K562 (cell line): ENCODE measurements at regions not wholly inside any gene's neighbourhood (a gene's known extent, or its start where the extent isn't known, plus 50 kb on each side); places are given as distances from the start of the nearest gene placed in this dataset.

Experiments
- ATAC-seq: fragments of 200-7000 bp; cut with Tn5 transposase; 3 replicates; pipeline ENCODE4 v1.9.1; 2020; ENCODE audit warnings: moderate library complexity
- BruUV-seq: library from RNA; stranded (reverse); fragments of 400-500 nt; replicated peaks from 2 replicates; lab custom pipeline; 2021; lab: Mats Ljungman, UMichigan
- CTCF ChIA-PET: fragments of 300-600 bp; formaldehyde crosslinking; extraction: SDS; loops from one replicate; lab custom pipeline; 2021; ENCODE audit warnings: low intra/inter-chr PET ratio; lab: Yijun Ruan, JAX
- POLR2A ChIA-PET: fragments of 300-600, 350-650 bp; sonication (Branson Sonifier 250); formaldehyde crosslinking; extraction: SDS; loops from one replicate; lab custom pipeline; 2021; ENCODE audit warnings: antibody characterized with exemption, inconsistent platforms; lab: Yijun Ruan, JAX
- DNase-seq, 4 experiments: peaks; one replicate each; pipeline versions ENCODE4 v3.0.0 to v3.0.0-alpha.2; 2011 to 2018; ENCODE audit warnings: low spot score in 3 of 4, mixed read lengths in 3 of 4; ENCODE audit errors: extremely low read depth in 1 of 4
- FAIRE-seq: peaks from 2 replicates; lab custom pipeline; 2011; peaks lifted over from hg19 to GRCh38; lab: Jason Lieb, UNC
- H2AFZ ChIP-seq: 2 replicates; pipeline ENCODE4 v1.6.0; 2011; ENCODE audit warnings: low read depth, low read length, control low read depth, inconsistent platforms
- H3K27ac ChIP-seq: fragments of 200-600 bp; 3 replicates; pipeline ENCODE4 v1.8.0; 2011; ENCODE audit warnings: low read depth, mild to moderate bottlenecking, control low read depth, inconsistent platforms, low read length, moderate library complexity, mixed read lengths; ENCODE audit errors: extremely low read depth
- H3K27me3 ChIP-seq, 2 experiments: fragments of 300-600 bp in 1 of 2; 2 replicates in 1 of 2; 3 replicates in 1 of 2; pipeline versions ENCODE4 v1.6.0 to v1.8.0; 2011; ENCODE audit warnings: inconsistent platforms in 2 of 2, low read length in 2 of 2, mild to moderate bottlenecking in 1 of 2, mixed read lengths in 1 of 2, moderate library complexity in 1 of 2; ENCODE audit not compliant: control insufficient read depth in 2 of 2, insufficient read depth in 2 of 2
- H3K36me3 ChIP-seq: fragments of 300-600 bp; 3 replicates; pipeline ENCODE4 v1.8.0; 2011; ENCODE audit warnings: mild to moderate bottlenecking, low read length, inconsistent platforms; ENCODE audit not compliant: control insufficient read depth, insufficient read depth
- H3K4me1 ChIP-seq, 2 experiments: fragments of 200-600 bp in 1 of 2; replicated peaks in 1 of 2; 2 replicates in 1 of 2; 3 replicates in 1 of 2; pipeline versions ENCODE4 v1.5.1 to v1.8.0; 2011; ENCODE audit warnings: inconsistent platforms in 2 of 2, low read length in 2 of 2, mild to moderate bottlenecking in 1 of 2, mixed read lengths in 1 of 2, moderate library complexity in 1 of 2; ENCODE audit not compliant: control insufficient read depth in 2 of 2, insufficient read depth in 2 of 2
- H3K4me2 ChIP-seq: 2 replicates; pipeline ENCODE4 v1.6.1; 2011; ENCODE audit warnings: low read length, control low read depth, inconsistent platforms, mixed read lengths; ENCODE audit not compliant: insufficient read depth
- H3K4me3 ChIP-seq: fragments of 200-600 bp; sonication (generic), shearing (Covaris generic); 2 replicates; pipeline ENCODE4 v1.5.1; 2016; ENCODE audit warnings: control low read depth, inconsistent platforms
- H3K79me2 ChIP-seq: fragments of 200-600 bp; 3 replicates; pipeline ENCODE4 v1.8.0; 2011; ENCODE audit warnings: low read length, inconsistent platforms; ENCODE audit not compliant: control insufficient read depth, insufficient read depth
- H3K9ac ChIP-seq, 2 experiments: 2 replicates each; pipeline versions ENCODE4 v1.6.0 to v1.6.1; 2011; ENCODE audit warnings: low read depth in 2 of 2, low read length in 2 of 2, control low read depth in 1 of 2, inconsistent platforms in 1 of 2, mild to moderate bottlenecking in 1 of 2, mixed read lengths in 1 of 2; ENCODE audit not compliant: insufficient read depth in 1 of 2
- H3K9me1 ChIP-seq: one replicate; pipeline ENCODE4 v1.6.0; 2011; ENCODE audit warnings: inconsistent platforms, mild to moderate bottlenecking, low read length, moderate library complexity; ENCODE audit not compliant: control insufficient read depth, insufficient read depth
- H3K9me3 ChIP-seq: replicated peaks from 2 replicates; pipeline ENCODE4 v1.5.1; 2011; ENCODE audit warnings: low read depth, low read length, inconsistent platforms; ENCODE audit not compliant: control insufficient read depth, insufficient read depth
- H4K20me1 ChIP-seq: replicated peaks from 2 replicates; pipeline ENCODE4 v1.6.1; 2011; ENCODE audit warnings: low read length, inconsistent platforms, mixed read lengths; ENCODE audit not compliant: control insufficient read depth, insufficient read depth
- CSDE1 ChIP-seq, 2 experiments: fragments of 450-650 bp; IDR thresholded peaks; 2 replicates each; pipeline ENCODE4 v1.6.1; 2016; ENCODE audit warnings: mild to moderate bottlenecking in 1 of 2
- ELF1 ChIP-seq: fragments of 200-800 bp; sonication (Bioruptor generic); IDR thresholded peaks from 2 replicates; pipeline ENCODE4 v1.6.1; 2016; ENCODE audit warnings: missing genetic modification characterization, missing compliant biosample characterization
- TEAD1 ChIP-seq, 2 experiments: fragments of 450-650 bp in 1 of 2; sonication (generic) in 1 of 2; formaldehyde crosslinking; IDR thresholded peaks; 2 replicates each; pipeline versions ENCODE4 v1.4.0 to v1.8.0; 2020 to 2022; ENCODE audit warnings: mild to moderate bottlenecking in 2 of 2, missing genetic modification reagents in 1 of 2
- ZFX ChIP-seq: sonication (generic); formaldehyde crosslinking; IDR thresholded peaks from 2 replicates; pipeline ENCODE4 v1.8.0; 2022; ENCODE audit warnings: mild to moderate bottlenecking, missing genetic modification reagents, moderate library complexity
- ZNF146 ChIP-seq: IDR thresholded peaks from one replicate; pipeline ENCODE4 v1.6.1; 2018; ENCODE audit warnings: missing compliant biosample characterization; ENCODE audit not compliant: unreplicated experiment
- ZNF584 ChIP-seq: fragments of 200-800 bp; sonication (Bioruptor generic); IDR thresholded peaks from 2 replicates; pipeline ENCODE4 v1.6.1; 2016; ENCODE audit warnings: low read depth, mild to moderate bottlenecking, missing genetic modification characterization, missing compliant biosample characterization
- WGBS: fragments of 100-300 bp; shearing (Covaris generic); methylation state at CpG from one replicate; pipeline ENCODE4 v1.1.6; 2016; ENCODE audit warnings: low coverage, mixed read lengths; ENCODE audit not compliant: insufficient coverage; ENCODE audit errors: missing lambda C conversion rate; 5-methylcytosine and 5-hydroxymethylcytosine counted together
- in situ Hi-C: fragments of 300-500 bp; cut with MboI; formaldehyde crosslinking; loops from 4 replicates; pipeline ENCODE4 v1.15.0; 2018; ENCODE audit warnings: inconsistent platforms, mixed read lengths
- intact Hi-C: fragments of 100-400 bp; cut with micrococcal nuclease; formaldehyde crosslinking; loops from 2 replicates; pipeline ENCODE4 v1.14.2; 2022
- TF ChIP-seq, protein P1 (sequence below): sonication (generic); formaldehyde crosslinking; IDR thresholded peaks from 2 replicates; pipeline ENCODE4 v1.8.1; 2023; ENCODE audit warnings: mild to moderate bottlenecking, missing genetic modification reagents

DNA sequence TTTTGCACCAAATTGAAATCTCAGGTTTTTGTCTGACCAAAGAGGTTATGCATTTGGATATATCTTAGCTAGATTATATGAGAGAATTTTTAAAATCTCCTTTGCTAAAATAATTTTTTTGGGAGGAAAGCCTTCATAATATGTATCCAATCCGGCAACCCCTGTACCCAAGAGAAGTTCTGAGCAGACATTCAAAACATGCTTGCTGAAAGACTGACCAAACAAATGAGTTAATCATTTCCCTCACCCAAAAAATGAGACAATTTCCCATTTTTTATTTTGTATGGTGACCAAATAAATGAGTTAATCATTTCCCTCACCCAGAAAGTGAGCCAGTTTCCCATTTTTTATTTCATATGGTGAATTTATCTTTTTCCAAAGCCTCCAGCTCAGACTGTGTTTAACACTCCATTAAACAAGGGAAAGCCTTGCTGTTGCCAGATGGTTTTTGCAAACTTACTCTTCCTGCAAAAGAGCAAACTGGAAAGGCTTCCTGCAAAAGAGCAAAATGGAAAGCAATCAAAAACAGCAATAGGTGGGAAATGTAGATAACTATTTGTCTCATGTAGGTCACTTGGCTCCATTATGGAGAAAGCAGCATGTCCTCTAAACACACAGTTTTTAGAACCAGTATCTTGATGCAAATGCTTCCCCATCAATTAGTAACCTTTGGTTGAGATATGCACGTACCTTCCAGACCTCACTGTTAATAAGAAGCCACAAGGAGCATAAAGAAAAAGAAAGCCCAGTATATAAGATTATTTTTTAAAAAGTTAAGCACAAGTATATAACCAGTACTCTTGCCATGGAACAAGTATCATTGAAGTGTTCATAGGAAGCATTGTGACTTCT, 78.4 kb upstream of the OSTN start:
- ATAC-seq (no peak), FAIRE-seq (no peak), DNase-seq (no peak)
- Histone ChIP-seq H3K27ac (no peak overlapping the region), H3K9me3 (no peaks in the 10 kb centered on the region), H3K4me3 (no peak overlapping the region), H3K79me2 (no peaks in the 10 kb centered on the region), H3K36me3 (no peaks in the 10 kb centered on the region), H3K4me1 (no peaks in the 10 kb centered on the region), H4K20me1 (no peaks in the 10 kb centered on the region), H3K9me1 (no peaks in the 10 kb centered on the region), H3K9ac (no peak overlapping the region), H3K27me3 (no peaks in the 10 kb centered on the region), H3K4me2 (no peak overlapping the region), H2AFZ (no peak overlapping the region)
- POLR2A ChIA-PET: no interaction called here
- in situ Hi-C loops: no loop called here
- CTCF ChIA-PET: no interaction called here
- BruUV-seq: no TSS peak
- 0% methylated on average over 2 of the region's 2 CpGs for WGBS
- TF ChIP-seq TEAD1 (CRISPR knock-in tag; IDR thresholded peaks at IDR 0.05): no peak
- no peak for TF ChIP-seq ZNF146 (CRISPR knock-in tag)
- TF ChIP-seq, protein P1, sequence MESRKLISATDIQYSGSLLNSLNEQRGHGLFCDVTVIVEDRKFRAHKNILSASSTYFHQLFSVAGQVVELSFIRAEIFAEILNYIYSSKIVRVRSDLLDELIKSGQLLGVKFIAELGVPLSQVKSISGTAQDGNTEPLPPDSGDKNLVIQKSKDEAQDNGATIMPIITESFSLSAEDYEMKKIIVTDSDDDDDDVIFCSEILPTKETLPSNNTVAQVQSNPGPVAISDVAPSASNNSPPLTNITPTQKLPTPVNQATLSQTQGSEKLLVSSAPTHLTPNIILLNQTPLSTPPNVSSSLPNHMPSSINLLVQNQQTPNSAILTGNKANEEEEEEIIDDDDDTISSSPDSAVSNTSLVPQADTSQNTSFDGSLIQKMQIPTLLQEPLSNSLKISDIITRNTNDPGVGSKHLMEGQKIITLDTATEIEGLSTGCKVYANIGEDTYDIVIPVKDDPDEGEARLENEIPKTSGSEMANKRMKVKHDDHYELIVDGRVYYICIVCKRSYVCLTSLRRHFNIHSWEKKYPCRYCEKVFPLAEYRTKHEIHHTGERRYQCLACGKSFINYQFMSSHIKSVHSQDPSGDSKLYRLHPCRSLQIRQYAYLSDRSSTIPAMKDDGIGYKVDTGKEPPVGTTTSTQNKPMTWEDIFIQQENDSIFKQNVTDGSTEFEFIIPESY: no peak
- TF ChIP-seq CSDE1 (IDR thresholded peaks at IDR 0.05): no peak
- TF ChIP-seq ELF1: no peak
- TF ChIP-seq ZFX: no peak
- no peak for TF ChIP-seq ZNF584 (CRISPR knock-in tag)
- intact Hi-C loops: no loop called here
